GM18861 (cell line): ENCODE measurements at regions not wholly inside any gene's neighbourhood (a gene's known extent, or its start where the extent isn't known, plus 50 kb on each side); places are given as distances from the start of the nearest gene placed in this dataset.

Experiments used
- ATAC-seq: cut with Tn5 transposase; IDR thresholded peaks from one replicate; pipeline ENCODE4 v1.9.1; 2021; ENCODE audit not compliant: unreplicated experiment

GRCh38 chr5:32504329-32504988, 59.9 kb upstream of the ZFR start:
- ATAC-seq, result no peak

GRCh38 chr5:32503261-32503660, 58.7 kb upstream of the ZFR start:
- ATAC-seq, result no peak

- no peak for ATAC-seq
Measured at GRCh38 chr5:32501071-32502002, 56.8 kb upstream of the ZFR start.

- ATAC-seq, result no peak
Measured at GRCh38 chr5:32500181-32500580, 55.6 kb upstream of the ZFR start.

GRCh38 chr5:32499261-32499660, 54.7 kb upstream of the ZFR start:
- no peak for ATAC-seq

GRCh38 chr5:32498484-32498883, 53.9 kb upstream of the ZFR start:
- no peak for ATAC-seq

- ATAC-seq, result no peak
Measured at GRCh38 chr5:32496104-32496503, 51.6 kb upstream of the ZFR start.

- no peak for ATAC-seq
Measured at GRCh38 chr5:32494827-32495226, 50.3 kb upstream of the ZFR start.
